Activated naive CD4-positive, alpha-beta T cell treated with anti-CD3 and anti-CD28 coated beads, Interleukin-2, amount 10 ng/mL, durations not matched to agents 7 days and 5 days (primary cell): ENCODE measurements at regions not wholly inside any gene's neighbourhood (a gene's known extent, or its start where the extent isn't known, plus 50 kb on each side); places are given as distances from the start of the nearest gene placed in this dataset.

Source experiments
- CTCF ChIA-PET: fragments of 350-600 bp; sonication (Branson Sonifier 250); formaldehyde crosslinking; loops from one replicate; lab custom pipeline; 2021; ENCODE audit warnings: antibody characterized with exemption; lab: Charles Lee
- DNase-seq: peaks from one replicate; pipeline ENCODE4 v3.0.0-alpha.2; 2020
- H3K27ac Mint-ChIP-seq: one replicate; pipeline ENCODE4 v1.8.0; 2021; ENCODE audit warnings: mild to moderate bottlenecking, moderate library complexity, mixed read lengths
- H3K27me3 Mint-ChIP-seq: one replicate; pipeline ENCODE4 v1.8.0; 2021; ENCODE audit warnings: mild to moderate bottlenecking, mixed read lengths
- H3K36me3 Mint-ChIP-seq: one replicate; pipeline ENCODE4 v1.8.0; 2021; ENCODE audit warnings: mixed read lengths
- H3K4me1 Mint-ChIP-seq: one replicate; pipeline ENCODE4 v1.8.0; 2021; ENCODE audit warnings: mixed read lengths
- H3K4me3 Mint-ChIP-seq: one replicate; pipeline ENCODE4 v1.8.0; 2021; ENCODE audit warnings: mild to moderate bottlenecking, moderate library complexity, mixed read lengths
- H3K9me3 Mint-ChIP-seq: one replicate; pipeline ENCODE4 v1.8.0; 2021; ENCODE audit warnings: mixed read lengths

GRCh38 chr15:39265261-39265660 is 315.6 kb upstream of the THBS1 start:
- Mint-ChIP-seq H3K4me3 (no peak overlapping the region), H3K27ac (no peak overlapping the region), H3K27me3 (no peaks in the 10 kb centered on the region), H3K36me3 (no peaks in the 10 kb centered on the region), H3K4me1 (peaks cover 5% of the 10 kb centered on the region), H3K9me3 (peaks cover 4% of the 10 kb centered on the region)
- CTCF ChIA-PET: no interaction called here
- DNase-seq: no peak

- no peak overlapping the region for H3K27ac Mint-ChIP-seq
- H3K36me3 Mint-ChIP-seq: no peaks in the 10 kb centered on the region
- no peaks in the 10 kb centered on the region for H3K27me3 Mint-ChIP-seq
- no peak overlapping the region for H3K4me3 Mint-ChIP-seq
- no peak for DNase-seq
- CTCF ChIA-PET: no interaction called here
- H3K4me1 Mint-ChIP-seq: peaks cover 5% of the 10 kb centered on the region
- peaks cover 4% of the 10 kb centered on the region for H3K9me3 Mint-ChIP-seq
Measured at GRCh38 chr15:39266890-39267289, 314.0 kb upstream of the THBS1 start.

GRCh38 chr15:39267685-39268084 is 313.2 kb upstream of the THBS1 start:
- CTCF ChIA-PET: no interaction called here
- Mint-ChIP-seq H3K9me3 (peaks cover 4% of the 10 kb centered on the region), H3K27me3 (no peaks in the 10 kb centered on the region), H3K4me3 (no peak overlapping the region), H3K36me3 (no peaks in the 10 kb centered on the region), H3K4me1 (peaks cover 4% of the 10 kb centered on the region), H3K27ac (no peak overlapping the region)
- DNase-seq: no peak

- DNase-seq: no peak
- no peaks in the 10 kb centered on the region for H3K36me3 Mint-ChIP-seq
- no peaks in the 10 kb centered on the region for H3K4me1 Mint-ChIP-seq
- H3K27ac Mint-ChIP-seq: no peak overlapping the region
- H3K4me3 Mint-ChIP-seq: no peak overlapping the region
- H3K9me3 Mint-ChIP-seq: no peaks in the 10 kb centered on the region
- H3K27me3 Mint-ChIP-seq: no peaks in the 10 kb centered on the region
- CTCF ChIA-PET: interaction anchor here (1.0 to 1.2 kb wide), 2 partner anchors 13 to 453 kb away, joined by 3 to 5 read pairs; no protein-coding TSS in a partner anchor
Measured at GRCh38 chr15:39269352-39269751, 311.5 kb upstream of the THBS1 start.

GRCh38 chr15:39269821-39270220 is 311.1 kb upstream of the THBS1 start:
- no peaks in the 10 kb centered on the region for H3K27me3 Mint-ChIP-seq
- H3K9me3 Mint-ChIP-seq: no peaks in the 10 kb centered on the region
- CTCF ChIA-PET: interaction anchor here (1.0 to 1.2 kb wide), 2 partner anchors 14 to 453 kb away, joined by 3 to 5 read pairs; no protein-coding TSS in a partner anchor
- no peaks in the 10 kb centered on the region for H3K4me1 Mint-ChIP-seq
- H3K36me3 Mint-ChIP-seq: no peaks in the 10 kb centered on the region
- DNase-seq: no peak
- H3K4me3 Mint-ChIP-seq: no peak overlapping the region
- no peak overlapping the region for H3K27ac Mint-ChIP-seq

GRCh38 chr15:39270221-39270855 is 310.5 kb upstream of the THBS1 start:
- H3K27ac Mint-ChIP-seq: no peak overlapping the region
- DNase-seq: no peak
- CTCF ChIA-PET: interaction anchor here (1.0 kb wide), 1 partner anchor 454 kb away, joined by 3 read pairs; no protein-coding TSS in a partner anchor

GRCh38 chr15:39270934-39271333 is 309.9 kb upstream of the THBS1 start:
- no peaks in the 10 kb centered on the region for H3K36me3 Mint-ChIP-seq
- H3K4me1 Mint-ChIP-seq: no peaks in the 10 kb centered on the region
- H3K27me3 Mint-ChIP-seq: no peaks in the 10 kb centered on the region
- DNase-seq: no peak
- CTCF ChIA-PET: no interaction called here
- no peaks in the 10 kb centered on the region for H3K9me3 Mint-ChIP-seq
- no peak overlapping the region for H3K27ac Mint-ChIP-seq
- H3K4me3 Mint-ChIP-seq: no peak overlapping the region

More at GRCh38 chr15:39270221-39270855, 310.5 kb upstream of the THBS1 start:
- no peaks in the 10 kb centered on the region for H3K9me3 Mint-ChIP-seq
- H3K4me3 Mint-ChIP-seq: no peak overlapping the region
- H3K4me1 Mint-ChIP-seq: no peaks in the 10 kb centered on the region
- H3K36me3 Mint-ChIP-seq: no peaks in the 10 kb centered on the region
- no peaks in the 10 kb centered on the region for H3K27me3 Mint-ChIP-seq

GRCh38 chr15:39272901-39273300 is 308.0 kb upstream of the THBS1 start:
- no peak for DNase-seq
- Mint-ChIP-seq H3K9me3 (no peaks in the 10 kb centered on the region), H3K4me3 (no peak overlapping the region), H3K27ac (no peak overlapping the region), H3K27me3 (no peaks in the 10 kb centered on the region), H3K4me1 (no peaks in the 10 kb centered on the region), H3K36me3 (no peaks in the 10 kb centered on the region)
- CTCF ChIA-PET: no interaction called here

GRCh38 chr15:39273717-39274411 is 307.0 kb upstream of the THBS1 start:
- no peaks in the 10 kb centered on the region for H3K4me1 Mint-ChIP-seq
- no peak overlapping the region for H3K4me3 Mint-ChIP-seq
- H3K36me3 Mint-ChIP-seq: no peaks in the 10 kb centered on the region
- CTCF ChIA-PET: no interaction called here
- no peak for DNase-seq
- no peak overlapping the region for H3K27ac Mint-ChIP-seq
- H3K27me3 Mint-ChIP-seq: no peaks in the 10 kb centered on the region
- no peaks in the 10 kb centered on the region for H3K9me3 Mint-ChIP-seq

GRCh38 chr15:39275066-39275465 is 305.8 kb upstream of the THBS1 start:
- H3K27me3 Mint-ChIP-seq: no peaks in the 10 kb centered on the region
- no peak for DNase-seq
- H3K9me3 Mint-ChIP-seq: no peaks in the 10 kb centered on the region
- CTCF ChIA-PET: no interaction called here
- no peaks in the 10 kb centered on the region for H3K4me1 Mint-ChIP-seq
- no peak overlapping the region for H3K27ac Mint-ChIP-seq
- no peak overlapping the region for H3K4me3 Mint-ChIP-seq
- no peaks in the 10 kb centered on the region for H3K36me3 Mint-ChIP-seq

GRCh38 chr15:39279311-39279710 is 301.6 kb upstream of the THBS1 start:
- no peaks in the 10 kb centered on the region for H3K9me3 Mint-ChIP-seq
- CTCF ChIA-PET: no interaction called here

GRCh38 chr15:39281094-39281493 is 299.8 kb upstream of the THBS1 start:
- no peaks in the 10 kb centered on the region for H3K4me1 Mint-ChIP-seq
- H3K9me3 Mint-ChIP-seq: no peaks in the 10 kb centered on the region
- no peak for DNase-seq
- CTCF ChIA-PET: no interaction called here
- peaks cover 5% of the 10 kb centered on the region for H3K27me3 Mint-ChIP-seq
- no peak overlapping the region for H3K4me3 Mint-ChIP-seq
- H3K27ac Mint-ChIP-seq: no peak overlapping the region
- H3K36me3 Mint-ChIP-seq: no peaks in the 10 kb centered on the region

More at GRCh38 chr15:39279311-39279710, 301.6 kb upstream of the THBS1 start:
- DNase-seq: no peak
- Mint-ChIP-seq H3K36me3 (no peaks in the 10 kb centered on the region), H3K4me3 (no peak overlapping the region), H3K27ac (no peak overlapping the region), H3K4me1 (no peaks in the 10 kb centered on the region), H3K27me3 (peaks cover 5% of the 10 kb centered on the region)

- H3K9me3 Mint-ChIP-seq: no peaks in the 10 kb centered on the region
- CTCF ChIA-PET: no interaction called here
- H3K4me1 Mint-ChIP-seq: no peaks in the 10 kb centered on the region
- no peaks in the 10 kb centered on the region for H3K36me3 Mint-ChIP-seq
- no peak overlapping the region for H3K4me3 Mint-ChIP-seq
- peaks cover 8% of the 10 kb centered on the region for H3K27me3 Mint-ChIP-seq
- DNase-seq: no peak
- no peak overlapping the region for H3K27ac Mint-ChIP-seq
Measured at GRCh38 chr15:39282663-39283208, 298.1 kb upstream of the THBS1 start.

- Mint-ChIP-seq H3K27ac (no peak overlapping the region), H3K36me3 (no peaks in the 10 kb centered on the region)
- no peak for DNase-seq
Measured at GRCh38 chr15:39283531-39283930, 297.3 kb upstream of the THBS1 start.

GRCh38 chr15:39285071-39285470 is 295.8 kb upstream of the THBS1 start:
- H3K27ac Mint-ChIP-seq: no peak overlapping the region
- no peak for DNase-seq
- no peaks in the 10 kb centered on the region for H3K36me3 Mint-ChIP-seq
- H3K27me3 Mint-ChIP-seq: peaks cover 8% of the 10 kb centered on the region
- H3K9me3 Mint-ChIP-seq: no peaks in the 10 kb centered on the region
- CTCF ChIA-PET: no interaction called here
- no peaks in the 10 kb centered on the region for H3K4me1 Mint-ChIP-seq
- no peak overlapping the region for H3K4me3 Mint-ChIP-seq

More at GRCh38 chr15:39283531-39283930, 297.3 kb upstream of the THBS1 start:
- no peaks in the 10 kb centered on the region for H3K4me1 Mint-ChIP-seq
- H3K4me3 Mint-ChIP-seq: no peak overlapping the region
- CTCF ChIA-PET: no interaction called here
- H3K27me3 Mint-ChIP-seq: peaks cover 8% of the 10 kb centered on the region
- no peaks in the 10 kb centered on the region for H3K9me3 Mint-ChIP-seq
